HG03432 (cell line): ENCODE measurements at regions not wholly inside any gene's neighbourhood (a gene's known extent, or its start where the extent isn't known, plus 50 kb on each side); places are given as distances from the start of the nearest gene placed in this dataset.

Source experiments
- ATAC-seq: cut with Tn5 transposase; IDR thresholded peaks from one replicate; pipeline ENCODE4 v1.9.1; 2021; ENCODE audit warnings: mild to moderate bottlenecking, moderate library complexity; ENCODE audit not compliant: unreplicated experiment

GRCh38 chr15:98381446-98381845, 266.9 kb upstream of the IGF1R start:
- no peak for ATAC-seq

GRCh38 chr15:98382139-98382538, 266.2 kb upstream of the IGF1R start:
- ATAC-seq, result no peak

- no peak for ATAC-seq
Observed at GRCh38 chr15:98383571-98383970, 264.8 kb upstream of the IGF1R start.

- ATAC-seq, result no peak
Observed at GRCh38 chr15:98384328-98385029, 263.9 kb upstream of the IGF1R start.

GRCh38 chr15:98385752-98386381, 262.5 kb upstream of the IGF1R start:
- ATAC-seq, result no peak

- ATAC-seq, result no peak
Observed at GRCh38 chr15:98386561-98386960, 261.8 kb upstream of the IGF1R start.

- ATAC-seq, result no peak
Observed at GRCh38 chr15:98387866-98388265, 260.5 kb upstream of the IGF1R start.

- ATAC-seq, result no peak
Observed at GRCh38 chr15:98390946-98391530, 257.3 kb upstream of the IGF1R start.

GRCh38 chr15:98391568-98391967, 256.8 kb upstream of the IGF1R start:
- no peak for ATAC-seq

GRCh38 chr15:98393471-98393870, 254.9 kb upstream of the IGF1R start:
- ATAC-seq, result no peak

GRCh38 chr15:98394546-98394945, 253.8 kb upstream of the IGF1R start:
- ATAC-seq, result no peak

- no peak for ATAC-seq
Observed at GRCh38 chr15:98395974-98396610, 252.2 kb upstream of the IGF1R start.

- ATAC-seq, result no peak
Observed at GRCh38 chr15:98397419-98397818, 250.9 kb upstream of the IGF1R start.

GRCh38 chr15:98398056-98398455, 250.3 kb upstream of the IGF1R start:
- ATAC-seq, result no peak

- no peak for ATAC-seq
Observed at GRCh38 chr15:98398886-98399285, 249.5 kb upstream of the IGF1R start.

- ATAC-seq, result no peak
Observed at GRCh38 chr15:98400120-98400519, 248.2 kb upstream of the IGF1R start.

GRCh38 chr15:98401029-98401428, 247.3 kb upstream of the IGF1R start:
- ATAC-seq, result no peak

GRCh38 chr15:98402486-98402885, 245.9 kb upstream of the IGF1R start:
- no peak for ATAC-seq

- ATAC-seq, result no peak
Observed at GRCh38 chr15:98403169-98403568, 245.2 kb upstream of the IGF1R start.

- ATAC-seq, result no peak
Observed at GRCh38 chr15:98403569-98403968, 244.8 kb upstream of the IGF1R start.

GRCh38 chr15:98405013-98405412, 243.3 kb upstream of the IGF1R start:
- no peak for ATAC-seq

GRCh38 chr15:98408231-98408630, 240.1 kb upstream of the IGF1R start:
- ATAC-seq, result no peak
